ENCODE measurements at regions not wholly inside any gene's neighbourhood (a gene's known extent, or its start where the extent isn't known, plus 50 kb on each side); places are given as distances from the start of the nearest gene placed in this dataset.
"Not testable (repeated sequence)": the region's sequence is repeated elsewhere in the genome, so short reads cannot be mapped to it uniquely, and the experiment has no call there.

GRCh38 chr3:69688400-69688799 is 50.9 kb upstream of the MITF start:
- Histone ChIP-seq H3K4me3 (no peak overlapping the region), H3K27ac (no peak overlapping the region), H3K36me3 (no peaks in the 10 kb centered on the region), H3K9me3 (no peaks in the 10 kb centered on the region), H3K4me1 (peaks cover 6% of the 10 kb centered on the region), H3K27me3 (no peaks in the 10 kb centered on the region)
- no peak for DNase-seq (ENCODE audit: low spot score in 2 of 2)
- WGBS, result 84% methylated on average over 1 of the region's 1 CpG
- TF ChIP-seq POLR2A (IDR thresholded peaks at IDR 0.05), result no peak
- TF ChIP-seq POLR2AphosphoS5 (IDR thresholded peaks at IDR 0.05), result no peak
- no peak for TF ChIP-seq EP300 (IDR thresholded peaks at IDR 0.05)
- TF ChIP-seq, protein P1, sequence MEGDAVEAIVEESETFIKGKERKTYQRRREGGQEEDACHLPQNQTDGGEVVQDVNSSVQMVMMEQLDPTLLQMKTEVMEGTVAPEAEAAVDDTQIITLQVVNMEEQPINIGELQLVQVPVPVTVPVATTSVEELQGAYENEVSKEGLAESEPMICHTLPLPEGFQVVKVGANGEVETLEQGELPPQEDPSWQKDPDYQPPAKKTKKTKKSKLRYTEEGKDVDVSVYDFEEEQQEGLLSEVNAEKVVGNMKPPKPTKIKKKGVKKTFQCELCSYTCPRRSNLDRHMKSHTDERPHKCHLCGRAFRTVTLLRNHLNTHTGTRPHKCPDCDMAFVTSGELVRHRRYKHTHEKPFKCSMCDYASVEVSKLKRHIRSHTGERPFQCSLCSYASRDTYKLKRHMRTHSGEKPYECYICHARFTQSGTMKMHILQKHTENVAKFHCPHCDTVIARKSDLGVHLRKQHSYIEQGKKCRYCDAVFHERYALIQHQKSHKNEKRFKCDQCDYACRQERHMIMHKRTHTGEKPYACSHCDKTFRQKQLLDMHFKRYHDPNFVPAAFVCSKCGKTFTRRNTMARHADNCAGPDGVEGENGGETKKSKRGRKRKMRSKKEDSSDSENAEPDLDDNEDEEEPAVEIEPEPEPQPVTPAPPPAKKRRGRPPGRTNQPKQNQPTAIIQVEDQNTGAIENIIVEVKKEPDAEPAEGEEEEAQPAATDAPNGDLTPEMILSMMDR (IDR thresholded peaks at IDR 0.05), result no peak

DNA sequence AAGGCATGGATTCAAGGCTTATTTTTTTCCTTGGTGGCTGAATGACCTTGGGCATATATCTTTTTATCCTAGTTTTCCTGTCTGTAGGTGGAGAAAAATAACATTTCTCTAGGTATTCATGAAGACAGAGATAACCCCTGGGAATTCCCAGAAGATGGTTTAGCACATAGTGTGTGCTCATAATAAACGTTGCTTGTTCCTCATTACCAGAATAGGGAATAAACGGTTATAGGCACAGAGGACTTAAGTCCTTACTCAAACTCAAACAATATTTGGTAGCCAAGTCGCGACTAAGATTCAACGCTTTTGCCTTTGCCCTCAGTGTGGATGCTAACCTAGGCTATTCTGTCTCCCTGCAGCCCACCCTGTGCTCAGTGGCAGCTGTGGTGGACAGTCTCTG is 51.6 kb upstream of the MITF start:
- H3K9me3 ChIP-seq, result no peaks in the 10 kb centered on the region
- TF ChIP-seq, protein P1 (IDR thresholded peaks at IDR 0.05), result no peak
- TF ChIP-seq POLR2A (IDR thresholded peaks at IDR 0.05), result no peak
- TF ChIP-seq POLR2AphosphoS5 (IDR thresholded peaks at IDR 0.05), result no peak
- TF ChIP-seq EP300 (IDR thresholded peaks at IDR 0.05), result no peak
- no peak overlapping the region for H3K4me3 ChIP-seq
- 81% methylated on average over 5 of the region's 5 CpGs for WGBS
- no peaks in the 10 kb centered on the region for H3K36me3 ChIP-seq
- H3K4me1 ChIP-seq, result peaks cover 9% of the 10 kb centered on the region
- peak overlapping the region; percentile 59 for H3K27ac ChIP-seq
- H3K27me3 ChIP-seq, result no peaks in the 10 kb centered on the region
- DNase-seq (ENCODE audit: low spot score in 2 of 2), result no peak

GRCh38 chr3:69686056-69686455 is 53.2 kb upstream of the MITF start:
- Histone ChIP-seq H3K9me3 (no peaks in the 10 kb centered on the region), H3K27me3 (no peaks in the 10 kb centered on the region), H3K4me3 (no peak overlapping the region), H3K4me1 (peaks cover 9% of the 10 kb centered on the region), H3K27ac (peak overlapping the region; percentile 46), H3K36me3 (no peaks in the 10 kb centered on the region)
- no peak for DNase-seq (ENCODE audit: low spot score in 2 of 2)
- no peak for TF ChIP-seq EP300 (IDR thresholded peaks at IDR 0.05)
- TF ChIP-seq, protein P1 (IDR thresholded peaks at IDR 0.05), result no peak
- no peak for TF ChIP-seq POLR2AphosphoS5 (IDR thresholded peaks at IDR 0.05)
- no peak for TF ChIP-seq POLR2A (IDR thresholded peaks at IDR 0.05)
- 86% methylated on average over 3 of the region's 3 CpGs for WGBS

DNA sequence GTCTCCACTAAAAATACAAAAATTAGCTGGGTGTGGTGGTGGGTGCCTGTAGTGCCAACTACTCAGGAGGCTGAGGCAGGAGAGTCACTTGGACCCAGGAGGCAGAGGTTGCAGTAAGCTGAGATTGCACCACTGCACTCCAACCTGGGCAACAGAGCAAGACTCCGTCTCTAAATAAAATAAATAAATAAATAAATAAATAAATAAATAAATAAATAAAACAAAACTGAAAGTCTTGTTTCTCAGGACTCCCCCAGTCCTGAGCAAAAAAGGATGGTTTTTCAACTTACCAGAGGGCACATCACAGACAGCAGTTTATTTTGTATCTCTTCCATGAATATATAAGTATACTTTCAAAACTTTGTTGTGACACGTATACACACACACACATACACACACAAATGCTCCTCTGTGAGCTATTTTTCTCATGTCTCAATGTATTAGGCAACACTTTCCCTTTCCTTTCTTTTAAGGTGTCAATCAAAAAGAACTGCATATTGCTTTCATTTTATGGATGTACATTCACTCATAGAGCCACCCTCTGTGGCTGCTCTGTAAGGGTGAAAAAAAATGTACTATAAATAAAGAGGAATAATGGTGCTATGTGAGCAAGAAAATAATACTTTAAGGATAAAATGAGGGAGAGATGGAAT is 54.8 kb upstream of the MITF start:
- no peak for DNase-seq (ENCODE audit: low spot score in 2 of 2)
- no peak overlapping the region for H3K4me3 ChIP-seq
- no peaks in the 10 kb centered on the region for H3K9me3 ChIP-seq
- peaks cover 6% of the 10 kb centered on the region for H3K4me1 ChIP-seq
- H3K36me3 ChIP-seq, result no peaks in the 10 kb centered on the region
- H3K27me3 ChIP-seq, result no peaks in the 10 kb centered on the region
- TF ChIP-seq, protein P1 (IDR thresholded peaks at IDR 0.05), result no peak
- TF ChIP-seq EP300 (IDR thresholded peaks at IDR 0.05) (no peak), POLR2A (IDR thresholded peaks at IDR 0.05) (no peak), POLR2AphosphoS5 (IDR thresholded peaks at IDR 0.05) (no peak)
- H3K27ac ChIP-seq, result peak overlapping the region; percentile 31
- WGBS, result 67% methylated on average over 2 of the region's 2 CpGs

DNA sequence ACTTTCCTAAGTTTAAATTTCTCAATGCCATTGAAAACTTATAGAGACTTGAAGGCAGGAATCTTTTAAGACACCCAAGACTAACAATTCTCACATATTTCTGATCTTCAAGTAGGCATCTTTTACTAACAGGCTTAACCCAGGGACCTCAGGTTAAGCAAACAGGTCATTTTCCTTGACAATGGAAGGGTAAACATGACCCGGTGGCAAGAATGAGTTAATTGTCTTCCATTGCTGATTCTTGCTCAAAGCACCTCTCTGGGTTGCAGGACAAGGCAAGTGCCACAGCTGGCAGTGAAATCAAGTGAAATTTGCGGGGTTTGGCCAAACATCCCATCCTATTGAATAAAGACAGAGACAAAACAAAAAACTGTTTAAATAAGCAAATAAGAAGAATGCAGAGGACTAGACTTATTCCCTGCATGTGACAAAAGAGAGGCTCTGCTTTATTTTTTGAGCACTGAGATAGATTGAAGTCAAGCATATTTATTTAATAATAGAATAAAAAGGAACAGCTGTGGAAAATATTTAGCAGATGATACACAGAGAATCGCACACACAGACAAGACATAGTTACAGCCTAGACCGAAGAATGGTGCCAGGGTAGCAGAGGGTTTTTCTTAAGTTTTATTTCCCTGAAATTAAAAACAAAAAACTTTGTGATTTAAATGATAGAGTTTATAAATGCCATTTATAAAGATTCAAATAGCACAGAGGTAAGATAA is 56.0 kb upstream of the MITF start:
- H3K4me1 ChIP-seq, result peaks cover 6% of the 10 kb centered on the region
- H3K4me3 ChIP-seq, result no peak overlapping the region
- TF ChIP-seq, protein P1 (IDR thresholded peaks at IDR 0.05), result no peak
- TF ChIP-seq EP300 (IDR thresholded peaks at IDR 0.05), result no peak
- TF ChIP-seq POLR2AphosphoS5 (IDR thresholded peaks at IDR 0.05), result no peak
- TF ChIP-seq POLR2A (IDR thresholded peaks at IDR 0.05), result no peak
- no peak for DNase-seq (ENCODE audit: low spot score in 2 of 2)
- no peaks in the 10 kb centered on the region for H3K27me3 ChIP-seq
- WGBS, result 36% methylated on average over 4 of the region's 4 CpGs
- no peaks in the 10 kb centered on the region for H3K9me3 ChIP-seq
- no peaks in the 10 kb centered on the region for H3K36me3 ChIP-seq
- no peak overlapping the region for H3K27ac ChIP-seq

GRCh38 chr3:69677456-69677855 is 61.8 kb upstream of the MITF start:
- H3K27me3 ChIP-seq; H3K36me3 ChIP-seq; H3K4me3 ChIP-seq; H3K4me1 ChIP-seq; H3K27ac ChIP-seq; DNase-seq (ENCODE audit: low spot score in 2 of 2); H3K9me3 ChIP-seq: not testable (repeated sequence)
- whole genome bisulfite sequencing, result 96% methylated on average over 23 of the region's 30 CpGs
